Dedifferentiated amniotic fluid mesenchymal stem cell (primary cell): ENCODE measurements at regions not wholly inside any gene's neighbourhood (a gene's known extent, or its start where the extent isn't known, plus 50 kb on each side); places are given as distances from the start of the nearest gene placed in this dataset.

Experiments
- DNase-seq: peaks from one replicate; pipeline ENCODE4 v3.0.0-alpha.2; 2016; ENCODE audit errors: extremely low spot score

DNA sequence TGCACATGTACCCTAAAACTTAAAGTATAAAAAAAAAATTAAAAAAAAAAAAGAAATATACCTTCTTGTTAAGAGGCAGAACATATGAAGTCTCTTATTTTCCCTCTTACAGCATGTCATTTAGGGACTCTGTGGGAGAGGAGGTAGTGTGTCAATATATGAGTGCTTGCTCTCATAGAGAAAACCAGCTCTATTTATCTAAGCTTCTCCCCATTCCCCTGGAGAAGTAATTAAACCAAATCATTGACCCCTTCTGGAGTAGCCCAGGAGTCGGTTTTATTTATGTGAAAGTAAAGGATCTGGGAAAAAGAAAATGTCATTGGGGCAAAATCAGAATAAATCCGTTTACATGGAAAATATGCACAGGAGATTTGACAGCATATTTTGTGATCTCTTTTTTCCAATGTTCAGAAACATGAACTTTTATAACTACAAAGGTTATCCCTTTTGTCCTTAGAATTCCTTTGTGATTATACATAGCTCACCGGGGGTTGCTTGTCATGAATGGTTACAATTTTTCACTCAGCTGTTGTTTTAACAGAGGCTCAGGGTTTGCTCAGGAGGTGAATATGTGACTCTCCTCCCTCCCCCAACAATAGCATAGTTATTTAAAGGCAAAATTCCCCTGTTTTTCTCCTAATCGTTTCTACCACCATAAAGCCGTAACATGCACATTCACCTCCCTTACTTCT is 114.5 kb upstream of the C1orf21 start:
- DNase-seq: no peak

DNA sequence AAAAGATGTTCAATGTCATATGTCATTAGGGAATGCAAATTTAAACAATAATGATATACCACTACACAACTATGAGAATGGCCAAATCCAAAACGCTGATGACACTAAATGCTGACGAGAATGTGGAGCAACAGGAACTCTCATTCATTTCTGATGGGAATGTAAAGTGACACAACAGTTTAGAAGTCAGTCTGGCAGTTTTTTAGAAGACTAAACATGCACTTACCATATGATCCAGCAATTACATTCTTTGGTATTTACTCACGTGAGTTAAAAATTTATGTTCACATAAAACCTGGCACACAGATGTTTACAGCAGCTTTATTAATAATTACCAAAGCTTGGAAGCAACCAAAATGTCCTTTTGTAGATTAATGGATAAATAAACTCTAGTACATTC is 110.4 kb upstream of the C1orf21 start:
- DNase-seq: no peak

DNA sequence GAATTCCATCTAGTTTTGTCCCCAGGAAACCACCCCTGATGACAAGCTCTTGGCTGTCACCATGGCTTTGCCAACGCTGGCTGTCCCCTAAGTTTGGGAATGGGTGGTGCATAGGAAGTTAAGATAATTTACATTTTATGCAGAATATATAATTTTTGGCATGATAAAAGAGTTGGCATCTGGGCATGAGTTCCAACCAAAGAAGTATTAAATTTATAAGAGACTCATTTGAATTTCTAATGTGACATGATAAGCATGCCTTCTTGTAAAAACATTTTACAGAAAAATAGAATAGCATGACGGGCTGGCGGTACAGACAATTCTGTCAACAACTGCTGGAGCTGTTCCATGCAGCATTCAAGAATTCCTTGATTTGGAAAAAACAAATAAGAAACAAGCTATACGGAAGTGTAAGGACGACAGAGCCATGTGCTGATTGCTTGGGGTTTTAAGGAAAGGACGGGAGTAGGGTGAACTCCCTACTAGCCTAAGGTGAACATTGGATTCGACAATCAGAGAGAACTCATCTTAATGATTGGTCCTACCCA is 106.8 kb upstream of the C1orf21 start:
- no peak for DNase-seq

DNA sequence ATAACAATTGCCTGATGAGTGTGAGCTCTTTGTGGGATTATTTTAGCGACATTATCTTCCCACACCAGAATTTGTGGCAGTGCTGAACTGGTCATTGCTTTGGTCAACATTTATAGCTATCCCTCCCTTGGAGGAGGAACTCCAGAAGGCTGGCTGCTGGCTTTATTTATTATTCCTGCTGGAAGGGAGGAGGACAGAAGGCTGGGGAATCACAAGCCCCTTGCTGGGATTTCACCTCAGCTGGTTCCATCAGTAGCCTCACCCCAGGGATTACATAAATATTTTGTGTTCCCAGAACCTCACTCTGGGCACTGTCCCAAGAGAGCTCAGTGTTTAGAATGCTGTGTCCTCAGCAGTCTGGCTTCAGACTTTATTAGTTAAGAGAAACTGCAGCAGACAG is 102.8 kb upstream of the C1orf21 start:
- DNase-seq: no peak

DNA sequence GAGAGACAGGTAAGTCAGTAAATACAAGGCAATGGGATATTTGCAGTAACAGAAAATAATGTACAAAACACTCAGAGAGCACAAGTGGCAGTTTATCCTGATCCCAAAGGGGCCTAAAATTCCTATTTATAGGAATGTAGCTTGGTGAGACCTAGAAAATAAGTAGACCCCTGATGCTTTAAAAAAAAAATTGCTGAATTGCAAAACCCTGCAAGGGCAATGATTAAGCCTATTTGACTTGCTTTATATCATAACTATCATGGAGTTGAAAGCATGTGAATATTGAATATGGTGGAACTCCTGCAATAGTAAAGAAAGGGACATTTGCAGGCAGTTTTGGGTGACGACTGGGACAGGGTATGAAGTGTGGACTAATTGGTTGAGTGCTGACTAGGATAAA is 101.9 kb upstream of the C1orf21 start:
- no peak for DNase-seq

DNA sequence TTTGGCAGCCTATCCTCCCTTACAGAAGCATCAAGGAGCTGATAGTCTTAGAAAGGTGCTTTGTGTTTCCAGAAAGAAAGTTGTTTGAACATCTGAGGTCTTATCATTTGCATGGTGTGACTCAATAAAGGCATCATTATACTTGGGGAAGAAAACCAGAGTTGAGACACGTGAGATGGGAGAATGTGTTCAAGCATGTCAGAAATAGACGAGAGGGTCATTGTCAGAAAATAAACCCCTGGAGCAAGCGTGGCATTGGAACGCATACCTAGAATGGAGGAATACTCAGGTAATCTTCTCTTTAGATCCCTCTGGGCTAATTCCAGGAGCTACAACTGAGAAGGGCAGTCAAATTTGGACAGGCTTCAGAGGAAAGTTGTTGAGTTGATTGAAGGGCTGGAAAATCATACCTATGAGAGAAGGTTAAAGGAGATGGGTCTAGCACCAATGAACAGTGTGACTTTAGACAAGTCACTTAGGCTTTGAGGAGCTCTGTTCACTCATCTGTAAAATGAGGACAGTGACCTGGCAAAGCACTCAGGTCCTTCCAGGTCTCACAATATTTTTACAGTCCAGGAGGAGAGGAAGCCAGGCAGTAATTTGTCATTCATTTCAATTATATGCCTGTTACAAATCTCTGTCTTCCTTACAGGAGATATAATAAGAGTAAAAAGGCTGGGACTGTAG is 101.3 kb upstream of the C1orf21 start:
- DNase-seq: no peak

DNA sequence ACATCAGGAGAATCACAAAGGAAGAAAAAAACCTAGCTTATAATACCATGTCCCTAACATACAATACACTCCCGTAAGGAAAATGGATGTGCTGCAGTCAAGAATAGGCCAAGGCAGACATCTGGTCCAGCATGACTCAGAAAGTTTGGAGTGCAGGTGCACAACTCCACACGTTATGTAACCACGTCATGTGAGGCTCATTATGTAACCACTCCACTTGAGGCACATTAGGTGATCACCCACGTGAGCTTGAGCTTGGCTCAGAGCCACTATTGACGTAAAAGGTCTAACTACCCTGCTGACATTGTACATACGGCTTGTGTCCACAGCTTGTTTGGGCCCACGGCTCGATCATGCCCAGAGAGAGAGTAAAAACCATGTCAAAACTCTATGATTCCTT is 99.8 kb upstream of the C1orf21 start:
- no peak for DNase-seq

DNA sequence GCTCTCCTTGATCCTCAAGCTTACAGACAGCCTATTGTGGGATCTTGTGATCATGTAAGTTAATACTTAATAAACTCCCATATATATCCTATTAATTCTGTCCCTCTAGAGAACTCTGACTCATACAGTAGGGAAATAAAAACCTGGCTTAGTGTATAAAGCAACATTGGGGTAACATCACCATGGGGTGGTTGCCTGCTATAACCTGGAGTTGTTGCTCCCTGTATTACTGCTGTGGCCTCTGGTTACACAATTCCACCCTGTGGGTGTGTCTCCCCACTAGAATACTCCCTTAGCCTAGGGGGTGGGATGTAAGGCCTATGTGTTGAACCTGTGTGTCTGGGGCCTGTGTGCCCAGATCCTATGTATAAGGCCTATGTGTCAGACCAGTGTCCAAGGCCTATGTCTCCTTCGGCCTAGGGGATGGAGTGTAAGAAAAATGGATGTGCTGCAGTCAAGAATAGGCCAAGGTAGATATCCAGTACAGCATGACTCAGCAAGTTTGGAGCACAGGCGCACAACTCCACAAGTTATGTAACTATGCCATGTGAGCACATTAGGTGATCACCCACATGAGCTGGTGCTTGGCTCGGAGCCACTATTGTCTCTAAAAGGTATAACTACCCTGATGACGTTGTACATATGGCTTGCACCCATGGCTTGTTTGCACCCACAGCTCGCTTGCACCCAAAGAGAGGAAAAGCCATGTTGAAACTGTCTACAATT is 96.8 kb upstream of the C1orf21 start:
- DNase-seq: no peak

DNA sequence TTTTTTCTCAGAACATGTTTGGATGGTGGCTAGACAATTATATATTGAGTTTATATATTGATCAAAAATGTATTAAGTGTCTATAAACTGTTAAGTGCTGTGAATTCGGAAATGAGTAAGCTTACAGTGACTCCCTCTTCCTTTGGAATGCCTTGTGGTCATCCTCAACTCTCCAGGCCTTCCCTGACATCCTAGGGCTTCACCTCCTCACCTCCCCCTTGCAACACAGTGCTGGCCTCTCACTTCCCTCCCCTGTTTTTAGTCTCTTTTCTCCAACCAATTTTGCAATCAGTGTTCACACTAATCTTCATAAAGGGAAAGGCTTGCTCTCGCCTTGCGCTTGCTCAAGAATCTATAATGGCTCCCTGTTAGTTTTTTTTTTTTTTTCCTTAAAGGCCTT is 95.1 kb upstream of the C1orf21 start:
- no peak for DNase-seq

DNA sequence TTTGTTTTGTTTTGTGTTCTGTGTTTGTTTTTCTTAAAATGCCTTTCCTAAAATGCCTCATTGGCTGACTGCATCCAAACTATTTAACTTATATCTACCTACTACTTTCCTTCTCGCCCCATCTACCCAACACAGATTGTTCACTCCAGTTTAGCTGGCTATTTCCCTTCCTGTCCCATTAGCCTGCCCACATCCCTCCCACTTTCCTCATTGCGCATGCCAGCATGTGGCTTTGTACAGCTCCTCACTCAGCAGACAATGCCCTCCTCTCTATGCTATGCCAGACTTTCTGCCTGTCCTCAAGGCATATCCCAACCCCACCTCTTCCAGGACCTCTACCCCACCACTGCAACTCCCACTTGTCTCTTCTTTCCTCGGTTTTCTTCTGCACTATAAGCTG is 94.7 kb upstream of the C1orf21 start:
- DNase-seq: no peak

DNA sequence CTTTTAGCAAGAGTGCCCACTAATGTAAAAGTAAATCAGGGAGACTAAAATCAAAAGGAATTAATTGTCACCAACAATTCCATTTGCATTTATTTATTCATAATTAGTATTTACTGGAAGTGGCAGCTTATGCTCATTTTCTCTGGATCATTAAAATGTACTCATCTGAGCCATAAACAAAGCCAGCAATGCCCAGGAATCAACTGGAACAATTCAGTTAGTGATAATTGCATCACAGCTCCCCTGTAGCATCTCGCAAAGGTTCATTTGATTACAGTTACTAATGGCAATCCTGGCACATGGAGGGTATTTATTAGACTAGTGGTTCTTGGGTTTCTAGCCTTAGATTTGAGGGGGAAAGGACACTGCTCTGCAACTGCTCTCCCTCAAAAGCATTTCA is 92.7 kb upstream of the C1orf21 start:
- DNase-seq: no peak

DNA sequence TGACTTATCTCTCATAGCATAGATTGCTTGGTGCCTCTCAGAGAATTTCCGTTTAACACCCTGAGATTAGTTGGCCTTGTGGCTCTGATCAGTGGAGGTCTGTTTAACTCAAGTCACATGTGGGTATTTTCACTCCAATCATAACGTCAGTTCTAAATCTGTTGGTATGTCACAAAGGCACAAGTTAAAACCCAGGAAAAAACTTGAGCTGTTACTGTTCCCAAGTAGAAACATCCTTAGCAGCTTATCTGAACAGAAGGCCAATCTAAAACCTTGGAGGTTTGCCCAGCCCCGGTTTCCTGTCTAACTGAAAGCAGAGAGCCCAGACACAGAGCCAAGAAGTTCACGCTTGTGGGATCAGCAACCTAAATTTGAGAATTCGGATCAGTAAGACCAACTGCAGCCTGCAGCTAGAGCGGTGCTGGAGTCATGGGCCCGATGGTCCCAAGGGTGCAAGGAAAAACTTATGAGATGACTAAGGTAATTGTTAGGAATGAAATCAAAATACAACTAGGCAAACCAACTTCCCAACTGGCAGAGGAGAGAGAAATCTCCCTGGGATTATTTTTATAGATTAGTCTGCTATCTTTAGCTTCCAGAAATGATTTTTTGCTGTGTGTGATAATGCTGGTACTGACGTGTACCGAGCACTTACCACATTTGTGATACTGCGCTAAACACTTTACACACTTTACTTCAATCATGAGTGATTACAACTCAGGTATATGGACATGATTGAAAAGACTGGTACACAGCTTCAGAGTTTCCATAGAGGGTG is 90.2 kb upstream of the C1orf21 start:
- DNase-seq: peak; percentile 83

DNA sequence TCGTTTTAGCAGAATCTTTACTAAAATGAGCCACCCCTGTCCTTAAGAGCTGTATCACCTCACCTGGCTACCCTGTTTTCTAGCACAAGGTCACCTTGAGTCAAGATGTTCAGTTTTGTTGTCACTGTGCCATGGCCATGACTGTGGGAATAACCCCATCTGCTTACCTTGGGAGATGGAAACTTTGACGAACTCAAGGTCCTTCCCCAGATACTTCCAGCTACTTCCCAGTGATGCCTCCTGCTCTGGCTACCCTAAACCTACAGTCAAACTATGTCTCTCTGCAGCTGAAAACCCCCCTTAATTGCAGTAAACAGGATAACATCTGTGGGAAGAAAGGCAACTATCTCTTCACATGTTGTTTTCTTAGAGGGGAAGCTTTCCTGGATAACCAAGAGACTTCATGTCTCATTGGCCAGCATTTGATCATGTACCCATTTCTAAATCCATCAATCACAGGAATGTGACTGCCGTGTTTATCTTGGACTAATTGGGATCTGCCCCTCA is 89.5 kb upstream of the C1orf21 start:
- DNase-seq: no peak

DNA sequence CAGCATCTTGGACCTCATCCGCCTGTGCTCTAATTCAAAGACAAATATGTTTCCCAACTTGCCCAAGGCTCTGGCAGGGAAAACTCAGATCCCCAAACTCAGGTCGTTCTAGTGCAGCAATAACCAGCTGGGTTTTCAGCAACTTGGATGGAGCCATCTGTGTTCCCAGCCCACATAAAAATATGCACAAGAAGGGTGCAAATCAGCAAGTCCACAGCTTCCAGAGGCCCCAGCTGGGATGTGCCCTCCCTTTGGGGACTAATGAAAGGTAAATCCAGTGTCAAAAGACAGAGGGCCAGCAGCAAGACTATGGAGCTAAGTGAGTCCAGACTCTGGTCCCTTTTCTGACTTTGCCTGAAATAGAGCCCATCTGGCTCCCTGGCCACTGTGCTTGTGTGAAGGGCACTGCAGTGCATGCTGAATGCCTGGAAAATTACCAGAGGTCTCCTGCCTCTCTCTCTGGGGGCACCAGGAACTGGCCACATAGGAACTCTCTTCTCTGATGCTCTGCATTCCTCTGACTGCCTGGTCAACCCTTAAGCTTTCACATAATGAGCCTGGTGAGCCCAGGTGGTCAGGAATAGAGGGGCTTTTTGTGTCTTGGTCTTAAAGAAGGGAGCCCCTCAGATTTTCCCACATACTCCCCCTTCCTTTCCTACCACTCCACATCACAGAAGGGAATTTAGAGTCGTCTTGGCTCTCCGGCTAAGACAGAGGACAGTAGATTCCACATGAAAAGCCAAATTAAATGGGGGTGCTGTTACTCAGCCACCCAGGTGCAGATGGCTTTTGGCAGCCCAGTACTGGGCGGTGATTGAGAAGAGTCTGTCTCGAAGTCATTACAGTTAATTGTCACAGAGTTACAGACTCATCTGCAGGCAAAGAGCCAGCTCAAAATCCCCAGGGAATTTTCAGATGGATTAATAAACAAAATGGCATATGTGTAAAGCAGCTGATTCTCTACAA is 88.1 kb upstream of the C1orf21 start:
- no peak for DNase-seq

DNA sequence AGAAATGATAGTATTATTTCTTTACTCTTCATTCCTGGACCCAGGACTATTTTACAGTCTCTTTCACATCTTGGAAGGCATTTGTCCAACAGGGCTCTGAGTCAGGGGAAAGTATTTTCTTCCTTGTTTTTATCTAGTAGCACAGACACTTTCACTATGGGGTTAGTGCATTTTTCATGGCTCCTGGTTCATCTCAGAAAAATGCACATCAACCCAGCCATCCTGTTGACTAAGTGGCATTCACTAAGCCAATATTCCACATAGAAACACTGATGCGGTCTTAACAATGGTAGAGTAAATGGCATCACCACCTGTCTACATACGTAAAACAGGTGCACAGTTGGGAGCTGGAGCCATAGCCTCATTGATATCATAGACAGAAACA is 87.4 kb upstream of the C1orf21 start:
- DNase-seq: peak; percentile 67

DNA sequence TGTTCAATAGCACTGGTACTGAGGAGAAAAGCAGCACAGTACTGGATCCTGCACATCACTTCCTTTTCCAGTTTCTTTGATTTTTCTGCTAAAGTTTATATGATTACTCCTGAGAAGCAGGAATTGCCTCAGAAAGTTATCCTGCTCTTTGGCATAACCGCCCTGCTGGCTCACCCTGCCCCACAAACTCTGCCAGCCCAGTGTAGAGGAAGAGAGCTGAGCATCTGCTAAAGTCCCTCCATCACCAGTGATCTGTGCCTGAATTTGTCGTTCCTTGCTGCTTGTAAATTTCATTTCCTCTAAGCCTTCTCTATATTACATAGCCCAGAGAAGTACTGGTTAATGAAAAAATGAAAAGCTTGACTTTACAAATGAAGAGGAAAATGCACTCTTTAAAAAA is 87.0 kb upstream of the C1orf21 start:
- DNase-seq: no peak

DNA sequence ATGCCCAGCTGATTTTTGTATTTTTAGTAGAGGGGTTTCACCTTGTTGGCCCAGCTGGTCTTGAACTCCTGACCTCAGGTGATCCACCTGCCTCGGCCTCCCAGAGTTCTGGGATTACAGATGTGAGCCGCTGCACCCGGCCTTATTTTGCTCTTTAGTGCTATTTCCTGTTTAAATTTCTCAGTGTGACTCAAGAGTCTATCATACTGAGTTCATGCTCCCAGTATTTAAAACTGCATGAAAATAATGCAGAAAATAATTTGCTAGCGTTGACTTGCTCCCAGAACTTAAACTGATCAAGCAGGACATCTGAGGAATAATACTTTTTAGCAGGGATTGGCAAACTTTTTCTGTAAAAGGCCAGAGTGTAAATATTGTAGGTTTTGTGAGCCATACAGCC is 86.4 kb upstream of the C1orf21 start:
- DNase-seq: no peak

DNA sequence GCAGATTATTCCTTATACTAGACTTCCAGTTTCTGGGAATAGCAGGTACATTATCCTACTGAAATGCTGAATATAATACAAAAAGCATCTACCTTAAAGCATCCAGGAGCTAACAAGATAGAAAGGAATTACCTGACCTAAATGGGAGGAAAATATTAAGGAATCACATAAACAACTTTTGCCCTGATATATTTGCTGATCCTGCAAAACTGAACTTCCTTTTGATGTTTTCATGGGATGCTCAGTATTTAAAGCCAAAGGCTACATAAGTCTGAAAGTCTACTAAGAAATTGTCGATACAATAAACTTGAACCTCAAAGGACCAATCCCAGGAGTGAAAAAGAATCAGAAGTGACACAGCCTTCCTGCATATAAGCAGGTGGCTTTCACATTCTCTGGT is 85.6 kb upstream of the C1orf21 start:
- DNase-seq: no peak

DNA sequence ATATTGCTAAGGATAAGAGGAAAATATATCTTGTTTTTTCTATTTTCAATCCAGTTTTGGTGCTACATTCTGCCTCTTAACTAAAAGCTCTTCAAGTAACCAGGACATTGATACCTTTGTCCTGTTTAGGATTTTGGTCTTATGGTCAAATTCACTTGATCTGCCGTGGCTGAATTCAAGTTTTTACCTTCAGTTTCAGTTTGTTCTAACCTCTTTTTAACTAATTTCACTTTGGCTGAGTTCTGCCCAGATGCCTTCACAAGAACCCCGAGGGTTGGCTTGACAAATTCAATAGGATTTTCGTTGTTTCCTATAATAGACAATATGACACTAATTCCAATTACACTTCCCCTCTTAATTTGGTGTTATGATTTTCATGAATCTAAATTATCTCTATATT is 84.5 kb upstream of the C1orf21 start:
- DNase-seq: no peak

DNA sequence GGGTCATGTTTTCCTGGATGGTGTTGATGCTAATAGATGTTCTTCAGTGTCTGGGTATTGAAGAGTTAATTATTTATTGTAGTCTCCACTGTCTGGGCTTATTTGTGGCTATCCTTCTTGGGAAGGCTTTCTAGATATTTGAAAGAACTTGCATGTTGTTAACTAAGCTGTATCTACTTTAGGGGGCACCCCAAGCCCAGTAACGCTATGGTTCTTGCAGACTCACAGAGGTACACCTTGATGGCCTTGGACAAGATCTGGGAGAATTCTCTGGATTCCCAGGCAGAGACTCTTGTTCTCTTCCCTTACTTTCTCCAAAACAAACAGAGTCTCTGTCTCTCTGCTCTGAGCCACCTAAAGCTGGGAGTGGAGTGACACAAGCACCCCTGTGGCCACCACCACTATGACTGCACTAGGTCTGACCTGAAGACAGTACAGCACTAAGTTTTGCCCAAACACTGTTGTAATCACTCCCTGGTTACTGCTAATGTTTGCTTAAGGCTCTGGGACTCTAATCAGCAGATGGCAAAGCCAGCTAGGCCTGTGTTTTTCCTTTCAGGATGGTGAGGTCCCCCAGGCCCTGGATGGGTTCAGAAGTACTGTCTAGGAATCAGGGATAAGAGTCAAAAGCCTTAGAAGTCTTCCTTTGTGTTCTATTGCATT is 76.5 kb upstream of the C1orf21 start:
- no peak for DNase-seq
